Neural cell (in vitro differentiated cells): ENCODE measurements at regions not wholly inside any gene's neighbourhood (a gene's known extent, or its start where the extent isn't known, plus 50 kb on each side); places are given as distances from the start of the nearest gene placed in this dataset.

Source experiments
- CTCF ChIP-seq: fragments of 450-650 bp; IDR thresholded peaks from 2 replicates; pipeline ENCODE4 v1.5.1; 2014; ENCODE audit warnings: antibody characterized with exemption, mild to moderate bottlenecking, moderate library complexity; ENCODE audit not compliant: poor library complexity, severe bottlenecking
- POLR2AphosphoS5 ChIP-seq: IDR thresholded peaks from 2 replicates; pipeline ENCODE4 v1.6.1; 2012
- REST ChIP-seq: IDR thresholded peaks from 2 replicates; pipeline ENCODE4 v1.6.1; 2012; ENCODE audit warnings: borderline replicate concordance

GRCh38 chr12:58277231-58277630 is 335.9 kb downstream of the ATP23 start:
- TF ChIP-seq CTCF (no peak), POLR2AphosphoS5 (no peak), REST (no peak)
